Activated CD8-positive, alpha-beta memory T cell treated with anti-CD3 and anti-CD28 coated beads, Interleukin-2, amount 50 U/mL, for 4 hours (primary cell): ENCODE measurements at regions not wholly inside any gene's neighbourhood (a gene's known extent, or its start where the extent isn't known, plus 50 kb on each side); places are given as distances from the start of the nearest gene placed in this dataset.
"Not testable (repeated sequence)": the region's sequence is repeated elsewhere in the genome, so short reads cannot be mapped to it uniquely, and the experiment has no call there.

Experiments
- DNase-seq: peaks from one replicate; pipeline ENCODE4 v3.0.0-alpha.2; 2020

- not testable (repeated sequence) for DNase-seq
Observed at GRCh38 chr17:64800987-64801386, 118.3 kb downstream of the LRRC37A3 start.

GRCh38 chr17:64800361-64800895 lies 118.8 kb downstream of the LRRC37A3 start:
- not testable (repeated sequence) for DNase-seq

DNA sequence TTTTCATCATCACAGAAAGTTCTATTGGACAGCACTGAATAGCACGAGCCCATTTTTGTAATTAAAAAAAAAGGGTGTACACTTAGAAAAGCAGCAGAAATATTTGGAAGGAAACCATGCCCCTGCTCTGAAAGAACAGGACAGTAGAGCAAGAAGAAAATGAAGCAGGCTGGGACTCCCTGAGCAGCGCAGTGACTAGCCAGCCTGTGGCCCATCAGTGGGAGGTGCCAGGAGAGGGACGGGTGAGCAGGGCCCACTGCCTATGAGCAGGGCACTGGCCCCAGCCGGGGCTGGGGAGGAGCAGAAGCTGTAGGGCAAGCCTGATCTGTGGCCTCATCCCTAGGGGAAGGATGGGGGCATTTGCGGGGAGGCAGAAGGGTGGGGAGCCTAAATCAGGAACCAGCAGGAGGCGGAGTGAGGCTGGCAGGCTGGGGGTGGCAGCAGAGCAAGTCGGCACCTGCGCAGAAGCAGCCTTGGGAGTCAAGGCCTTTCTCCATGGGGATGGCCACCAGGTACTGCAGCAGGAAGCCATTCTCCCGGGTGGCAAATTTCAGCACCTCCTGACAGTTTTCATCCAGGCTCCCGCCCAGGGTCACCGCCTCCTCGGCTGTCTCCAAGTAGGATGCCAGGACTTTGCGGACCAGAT lies 119.6 kb downstream of the LRRC37A3 start:
- not testable (repeated sequence) for DNase-seq

DNA sequence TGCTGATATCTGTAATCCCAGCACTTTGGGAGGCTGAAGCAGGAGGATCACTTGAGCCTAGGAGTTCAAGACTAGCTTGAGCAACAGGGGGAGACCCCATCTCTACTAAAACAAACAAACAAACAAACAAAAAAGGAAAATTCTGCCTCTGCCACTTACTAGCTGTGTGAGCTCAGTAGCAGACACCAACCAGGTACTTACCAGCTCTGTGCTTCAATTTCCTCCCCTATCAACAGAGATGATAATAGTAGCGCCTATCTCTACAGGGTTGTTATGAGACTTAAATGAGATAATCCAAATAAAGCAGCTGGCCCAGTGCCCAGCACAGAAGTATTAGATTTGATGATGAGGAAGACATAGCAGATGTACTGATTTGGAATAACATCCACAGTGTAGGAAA lies 120.3 kb downstream of the LRRC37A3 start:
- DNase-seq, result not testable (repeated sequence)

DNA sequence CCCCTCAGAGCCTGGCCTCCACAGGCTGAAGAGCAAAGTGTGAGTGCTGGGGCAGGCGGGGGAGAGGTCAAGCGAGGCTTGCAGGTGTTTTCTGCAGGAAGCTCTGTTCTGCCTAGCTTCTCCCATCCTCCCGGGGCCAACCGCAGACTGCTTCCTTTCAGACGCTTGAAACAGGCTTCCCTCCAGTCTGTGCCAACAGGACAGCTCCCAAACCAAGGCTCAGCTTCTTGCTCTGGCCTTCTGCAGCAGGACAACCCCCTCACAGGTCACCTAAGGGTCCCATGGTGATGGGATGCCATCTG lies 120.8 kb downstream of the LRRC37A3 start:
- not testable (repeated sequence) for DNase-seq

DNA sequence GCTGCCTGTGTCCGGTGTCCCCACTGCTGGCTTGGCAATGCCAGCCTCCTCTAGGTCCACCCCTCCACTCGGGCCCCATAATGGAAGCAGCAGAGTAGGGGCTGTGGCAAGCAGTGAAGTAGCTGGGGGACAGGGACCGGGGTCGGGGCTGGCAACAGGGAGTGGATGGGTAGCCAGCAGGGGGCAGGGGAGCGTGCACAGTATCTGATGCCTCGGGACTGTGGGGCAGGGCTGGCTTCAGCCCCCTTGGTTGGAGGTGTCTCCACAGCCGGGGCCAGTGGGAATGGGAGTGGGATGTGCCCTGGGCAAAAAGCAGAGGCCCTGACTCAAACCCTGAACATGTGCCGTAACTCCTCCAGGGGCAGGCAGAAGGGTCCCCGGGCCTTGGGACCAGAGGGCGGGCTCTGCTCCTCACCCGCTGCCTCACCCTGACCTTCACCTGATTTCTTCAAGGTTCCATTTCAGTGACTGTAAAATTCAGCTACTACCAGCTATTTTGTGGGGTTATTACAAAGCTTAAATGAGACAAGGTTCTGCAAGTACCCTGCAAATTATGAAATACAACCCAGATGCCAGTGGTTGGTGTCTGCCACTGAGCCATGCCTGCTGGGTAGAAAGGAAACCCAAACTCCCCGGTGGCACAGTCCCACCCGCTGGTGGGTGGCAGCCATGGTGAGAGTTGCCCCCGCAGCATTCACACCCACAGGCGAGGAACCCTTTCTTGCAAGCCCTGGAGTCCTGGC lies 121.4 kb downstream of the LRRC37A3 start:
- DNase-seq, result not testable (repeated sequence)

DNA sequence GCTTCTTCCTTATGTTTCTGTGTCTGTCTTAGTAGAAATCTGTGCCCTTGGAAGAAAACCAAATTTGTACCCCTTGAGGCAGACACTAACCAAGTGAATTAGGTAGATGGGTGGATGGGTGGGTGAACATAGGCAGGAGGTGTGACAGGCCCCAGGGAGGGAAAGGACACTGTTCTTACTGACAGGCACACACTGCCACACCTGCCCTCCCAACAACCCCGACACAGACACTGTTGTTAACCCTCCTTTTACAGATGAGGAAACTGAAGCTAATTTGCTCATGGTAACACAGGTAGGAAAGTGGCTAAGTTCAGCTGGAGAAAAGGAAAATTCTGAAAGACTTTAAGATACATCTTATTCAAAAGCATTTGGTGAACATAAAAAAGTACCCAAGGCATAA lies 123.9 kb downstream of the LRRC37A3 start:
- DNase-seq, result not testable (repeated sequence)

DNA sequence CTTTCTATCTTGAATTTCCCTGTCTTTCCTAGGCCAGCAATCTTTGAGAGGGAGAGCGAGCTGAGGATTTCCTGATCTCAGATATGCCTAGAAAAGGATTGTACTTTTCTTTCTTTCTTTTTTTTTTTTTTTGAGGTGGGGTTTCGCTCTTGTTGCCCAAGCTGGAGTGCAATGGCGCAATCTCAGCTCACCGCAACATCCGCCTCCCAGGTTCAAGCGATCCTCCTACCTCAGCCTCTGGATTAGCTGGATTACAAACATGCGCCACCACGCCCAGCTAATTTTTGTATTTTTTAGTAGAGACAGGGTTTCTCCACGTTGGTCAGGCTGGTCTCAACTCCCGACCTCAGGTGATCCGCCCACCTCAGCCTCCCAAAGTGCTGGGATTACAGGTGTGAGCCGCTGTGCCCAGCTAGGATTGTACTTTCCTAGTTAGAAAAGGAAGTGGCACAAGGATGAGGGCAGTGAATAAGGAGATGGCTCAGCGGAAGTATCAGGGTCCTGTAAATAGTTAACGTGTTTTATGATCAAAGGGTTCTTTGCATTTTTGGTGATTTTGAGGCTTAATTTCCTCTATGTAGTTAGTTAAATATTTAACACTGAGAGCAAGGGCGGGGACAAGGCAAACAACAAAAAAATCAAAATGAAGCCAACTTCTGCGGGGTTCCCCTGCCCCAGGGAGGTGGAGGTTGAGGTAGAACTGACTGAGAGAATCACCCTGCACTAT lies 124.6 kb downstream of the LRRC37A3 start:
- DNase-seq, result not testable (repeated sequence)

DNA sequence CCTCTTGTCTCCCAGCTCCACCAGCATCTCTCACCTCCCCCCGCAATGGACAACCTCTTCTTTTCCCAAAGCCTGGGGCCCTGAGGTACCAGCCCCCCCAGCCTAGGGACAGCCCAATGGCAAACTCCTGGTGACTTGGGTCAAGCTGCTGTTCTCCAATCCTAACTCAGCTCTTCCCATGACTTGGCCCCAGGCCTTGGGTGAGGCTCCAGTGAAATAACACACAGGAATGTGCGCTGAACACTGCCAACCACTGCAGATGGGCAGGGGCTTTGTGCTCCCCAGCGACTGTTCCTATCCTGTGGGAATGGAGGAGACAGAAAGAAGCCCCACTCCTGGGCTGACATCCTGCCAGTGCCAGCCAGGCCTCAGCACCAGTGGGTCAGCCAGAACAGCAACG lies 125.2 kb downstream of the LRRC37A3 start:
- DNase-seq, result not testable (repeated sequence)

DNA sequence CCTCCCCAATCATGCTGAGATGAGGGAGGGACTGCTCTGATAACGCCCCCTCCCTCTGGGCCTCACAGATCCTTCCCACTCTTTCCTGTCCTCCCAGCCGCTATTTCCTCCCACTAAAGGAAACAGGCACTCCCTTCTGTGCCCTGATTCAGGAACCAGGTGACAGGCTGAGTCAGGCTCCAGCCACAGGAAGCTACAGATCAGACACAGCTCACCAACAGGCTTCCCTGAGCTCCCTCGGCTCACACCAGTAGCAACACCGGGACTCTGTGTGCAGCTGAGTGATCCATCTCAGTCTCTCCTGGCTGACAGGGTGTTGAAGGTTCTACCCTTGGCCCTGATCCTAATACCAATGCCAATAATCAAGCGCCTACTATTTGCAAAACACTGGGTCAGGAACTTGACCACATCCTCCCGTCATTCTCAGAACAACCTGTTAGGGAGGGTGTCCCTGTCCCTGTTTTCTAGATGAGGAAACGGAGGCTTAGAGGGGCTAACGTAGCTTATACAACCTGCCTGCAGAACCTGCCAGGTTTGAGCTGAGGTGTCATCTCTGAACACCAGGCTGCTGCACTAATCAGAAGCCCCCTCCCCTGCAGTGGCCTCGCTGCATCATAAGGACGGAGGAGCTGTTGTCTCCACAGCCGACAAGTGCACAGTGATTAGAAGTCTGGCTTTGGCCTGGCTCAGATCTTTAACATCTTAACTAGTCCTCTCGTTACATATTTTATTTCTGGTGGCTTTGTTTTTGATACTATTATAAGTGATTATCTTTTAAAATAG lies 126.3 kb downstream of the LRRC37A3 start:
- not testable (repeated sequence) for DNase-seq

DNA sequence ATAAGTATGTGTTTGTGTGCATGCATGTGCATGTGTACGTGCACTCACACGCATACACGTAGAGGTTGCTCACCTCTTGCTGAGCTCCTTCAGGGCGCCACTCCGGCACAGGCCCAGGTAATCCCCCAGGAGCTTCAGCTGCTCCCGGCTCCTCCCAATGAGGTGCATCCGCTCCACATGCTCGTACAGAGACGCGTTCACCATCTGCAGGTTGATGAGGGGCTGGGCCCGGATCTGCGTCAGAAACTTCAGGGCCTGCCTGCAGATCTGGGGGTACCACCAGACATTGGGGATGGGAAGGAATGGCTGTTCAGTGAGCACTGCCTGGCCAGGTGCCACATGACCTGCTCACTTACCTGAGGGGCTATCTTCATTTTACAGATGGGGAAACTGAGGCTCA lies 127.0 kb downstream of the LRRC37A3 start:
- not testable (repeated sequence) for DNase-seq

- not testable (repeated sequence) for DNase-seq
Observed at GRCh38 chr17:64791691-64792090, 127.6 kb downstream of the LRRC37A3 start.

DNA sequence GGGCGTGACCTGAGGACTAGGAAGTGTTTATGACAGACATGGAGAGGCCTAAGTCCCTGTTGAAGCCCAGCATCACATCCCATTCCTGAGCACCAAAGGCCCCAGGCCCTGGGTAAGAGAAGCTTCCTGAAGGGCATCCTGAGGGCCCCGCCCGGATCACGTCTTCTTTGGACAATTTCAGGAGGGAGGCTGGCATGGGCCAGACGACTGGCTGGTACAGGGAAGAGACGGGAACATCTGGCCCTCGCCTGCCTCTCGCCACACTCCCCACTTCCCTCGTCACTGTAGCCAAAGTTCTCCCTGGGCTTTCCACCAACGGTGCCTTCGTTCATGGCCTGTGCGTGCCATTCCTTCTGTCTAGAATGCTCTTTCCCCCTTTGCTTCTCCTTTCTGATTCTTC lies 128.1 kb downstream of the LRRC37A3 start:
- not testable (repeated sequence) for DNase-seq

GRCh38 chr17:64790690-64791089 lies 128.6 kb upstream of the SMURF2 start:
- DNase-seq, result not testable (repeated sequence)

DNA sequence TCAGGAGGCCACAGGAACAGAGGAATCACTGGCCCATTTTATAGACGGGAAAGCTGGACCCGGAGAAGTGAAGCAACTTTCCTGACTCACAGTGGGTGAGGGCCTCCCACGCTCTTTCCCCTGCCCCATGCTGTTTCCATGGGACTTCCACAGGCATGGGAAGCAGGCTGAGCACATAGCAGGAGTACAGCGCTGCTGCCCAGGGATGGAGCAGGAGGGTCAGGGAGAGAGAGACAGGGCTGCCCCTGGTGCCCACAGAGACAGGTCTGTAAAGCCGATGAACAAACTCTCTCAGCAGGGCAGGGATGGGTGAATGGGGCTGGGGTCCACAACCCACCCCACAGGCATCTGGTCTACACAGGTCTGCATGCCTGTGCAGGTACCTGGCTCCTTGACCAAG lies 128.1 kb upstream of the SMURF2 start:
- not testable (repeated sequence) for DNase-seq

- DNase-seq, result not testable (repeated sequence)
Observed at GRCh38 chr17:64789061-64789445, 126.9 kb upstream of the SMURF2 start.

GRCh38 chr17:64788286-64789060 lies 126.4 kb upstream of the SMURF2 start:
- DNase-seq, result no peak

DNA sequence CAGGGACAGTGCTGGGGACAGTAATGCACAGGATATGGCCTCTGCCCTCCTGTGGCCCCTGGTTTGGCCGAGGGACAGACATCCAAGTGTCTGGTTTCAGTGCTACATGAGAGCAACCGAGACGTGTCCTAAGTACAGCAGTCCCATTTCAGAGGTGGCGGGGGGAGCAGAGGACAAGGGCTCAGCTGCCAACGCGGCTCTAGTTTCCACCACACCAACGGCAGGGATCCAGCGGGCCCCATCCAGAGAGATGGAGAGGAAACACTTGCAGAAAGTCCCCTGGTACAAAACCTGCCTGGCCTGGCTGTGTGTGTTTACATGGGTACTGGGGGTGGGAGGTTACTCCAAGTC lies 125.8 kb upstream of the SMURF2 start:
- no peak for DNase-seq

DNA sequence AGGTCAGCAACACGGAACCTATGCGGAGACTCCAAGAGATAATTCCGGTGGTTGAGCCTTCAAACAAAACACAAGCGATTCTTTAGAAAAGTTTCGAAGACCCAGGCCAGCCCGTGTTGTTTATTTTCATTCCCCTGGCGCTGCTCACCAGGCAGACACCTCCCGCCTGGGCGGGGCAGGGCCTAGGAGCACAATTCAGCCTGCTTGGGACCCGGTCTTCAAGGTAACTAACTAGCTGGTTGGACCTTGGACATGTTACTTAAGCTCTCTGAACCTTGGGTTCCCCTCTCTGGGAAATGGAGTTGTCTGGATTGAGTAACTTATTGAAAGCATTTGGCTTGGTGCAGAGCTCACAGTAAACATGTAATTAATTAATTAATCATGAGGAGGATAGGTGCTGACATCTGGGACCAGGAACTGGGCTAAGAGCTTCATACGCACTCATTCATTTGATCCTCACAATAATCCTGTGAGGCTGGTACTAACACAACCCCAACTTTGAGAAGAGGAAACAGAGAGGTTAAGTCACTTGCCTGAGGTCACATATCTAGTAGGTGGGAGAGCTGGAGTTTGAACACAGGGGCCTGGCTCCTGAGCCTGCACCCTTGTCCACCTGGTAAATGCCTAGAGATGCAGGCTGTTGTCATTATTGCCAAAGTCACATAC lies 125.3 kb upstream of the SMURF2 start:
- no peak for DNase-seq

DNA sequence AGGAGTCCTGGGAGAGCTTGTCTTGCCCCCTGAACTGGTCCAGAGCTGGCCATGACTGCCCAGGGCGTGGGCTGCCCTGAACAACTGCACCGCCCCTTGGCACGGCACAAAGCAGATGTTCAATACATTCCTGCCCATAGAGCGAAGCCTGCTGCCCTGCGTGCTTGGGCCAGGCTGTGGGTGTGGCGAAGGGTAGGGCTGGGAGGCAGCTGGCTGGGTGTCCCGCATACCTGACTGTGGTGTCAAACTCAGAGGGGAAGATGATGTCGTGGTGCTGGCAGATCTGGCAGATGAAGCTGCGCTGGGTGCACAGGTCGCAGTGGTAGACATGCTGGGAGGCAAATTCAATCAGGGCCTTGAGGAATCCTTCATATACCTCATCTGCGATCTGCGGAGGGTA lies 124.2 kb upstream of the SMURF2 start:
- no peak for DNase-seq

GRCh38 chr17:64785011-64785421 lies 122.9 kb upstream of the SMURF2 start:
- DNase-seq, result no peak
